Hepatocyte (in vitro differentiated cells): ENCODE measurements at regions not wholly inside any gene's neighbourhood (a gene's known extent, or its start where the extent isn't known, plus 50 kb on each side); places are given as distances from the start of the nearest gene placed in this dataset.

Experiments
- DNase-seq: peaks from one replicate; pipeline ENCODE4 v3.0.0-alpha.2; 2016; ENCODE audit warnings: low spot score
- H2AFZ ChIP-seq: fragments of 200-600 bp; sonication (generic); 2 replicates; pipeline ENCODE4 v1.6.0; 2016; ENCODE audit warnings: antibody characterized with exemption, mild to moderate bottlenecking
- H3K27ac ChIP-seq: fragments of 200-600 bp; sonication (generic); 2 replicates; pipeline ENCODE4 v1.5.1; 2016; ENCODE audit warnings: mild to moderate bottlenecking
- H3K27me3 ChIP-seq: fragments of 200-600 bp; sonication (generic); 2 replicates; pipeline ENCODE4 v1.6.1; 2016
- H3K36me3 ChIP-seq: fragments of 200-600 bp; sonication (generic); replicated peaks from 2 replicates; pipeline ENCODE4 v1.5.1; 2016; ENCODE audit warnings: low read depth; ENCODE audit not compliant: insufficient read depth
- H3K4me1 ChIP-seq: fragments of 200-600 bp; sonication (generic); 2 replicates; pipeline ENCODE4 v1.5.1; 2016; ENCODE audit warnings: mild to moderate bottlenecking, moderate library complexity; ENCODE audit not compliant: insufficient read depth
- H3K4me2 ChIP-seq: fragments of 200-600 bp; sonication (generic); 2 replicates; pipeline ENCODE4 v1.6.0; 2016
- H3K4me3 ChIP-seq: fragments of 200-600 bp; sonication (generic); 2 replicates; pipeline ENCODE4 v1.5.1; 2016; ENCODE audit warnings: mild to moderate bottlenecking
- H3K79me2 ChIP-seq: fragments of 200-600 bp; sonication (generic); 2 replicates; pipeline ENCODE4 v1.6.0; 2017; ENCODE audit warnings: mild to moderate bottlenecking
- H3K9me2 ChIP-seq: fragments of 200-600 bp; sonication (generic); replicated peaks from 2 replicates; pipeline ENCODE4 v1.6.0; 2017; ENCODE audit warnings: mild to moderate bottlenecking; ENCODE audit not compliant: insufficient read depth
- H3K9me3 ChIP-seq: fragments of 200-600 bp; sonication (generic); 2 replicates; pipeline ENCODE4 v1.5.1; 2016; ENCODE audit warnings: low read depth, mild to moderate bottlenecking
- H4K20me1 ChIP-seq: fragments of 200-600 bp; sonication (generic); 2 replicates; pipeline ENCODE4 v1.6.0; 2016; ENCODE audit warnings: mild to moderate bottlenecking; ENCODE audit not compliant: insufficient read depth, poor library complexity, severe bottlenecking
- EZH2 ChIP-seq: fragments of 200-600 bp; sonication (generic); IDR thresholded peaks from 2 replicates; pipeline ENCODE4 v1.6.1; 2016; ENCODE audit warnings: antibody characterized with exemption, mild to moderate bottlenecking, borderline replicate concordance
- EZH2phosphoT487 ChIP-seq: fragments of 200-600 bp; sonication (generic); IDR thresholded peaks from one replicate; pipeline ENCODE4 v1.6.1; 2018; ENCODE audit warnings: antibody characterized with exemption, mild to moderate bottlenecking, low read depth, moderate library complexity; ENCODE audit not compliant: unreplicated experiment, severe bottlenecking
- WGBS: methylation state at CpG from one replicate; pipeline ENCODE4 v1.1.6; 2016; ENCODE audit warnings: low lambda C conversion rate; ENCODE audit errors: missing lambda C conversion rate; 5-methylcytosine and 5-hydroxymethylcytosine counted together
- TF ChIP-seq, protein P1 (sequence below): fragments of 200-600 bp; sonication (generic); IDR thresholded peaks from 2 replicates; pipeline ENCODE4 v1.5.1; 2016; ENCODE audit warnings: antibody characterized with exemption, mild to moderate bottlenecking; ENCODE audit not compliant: poor library complexity

GRCh38 chr11:92473736-92474135, 249.1 kb downstream of the FAT3 start:
- no peak overlapping the region for H3K4me2 ChIP-seq
- TF ChIP-seq EZH2phosphoT487 (no peak), EZH2 (no peak)
- TF ChIP-seq, protein P1, sequence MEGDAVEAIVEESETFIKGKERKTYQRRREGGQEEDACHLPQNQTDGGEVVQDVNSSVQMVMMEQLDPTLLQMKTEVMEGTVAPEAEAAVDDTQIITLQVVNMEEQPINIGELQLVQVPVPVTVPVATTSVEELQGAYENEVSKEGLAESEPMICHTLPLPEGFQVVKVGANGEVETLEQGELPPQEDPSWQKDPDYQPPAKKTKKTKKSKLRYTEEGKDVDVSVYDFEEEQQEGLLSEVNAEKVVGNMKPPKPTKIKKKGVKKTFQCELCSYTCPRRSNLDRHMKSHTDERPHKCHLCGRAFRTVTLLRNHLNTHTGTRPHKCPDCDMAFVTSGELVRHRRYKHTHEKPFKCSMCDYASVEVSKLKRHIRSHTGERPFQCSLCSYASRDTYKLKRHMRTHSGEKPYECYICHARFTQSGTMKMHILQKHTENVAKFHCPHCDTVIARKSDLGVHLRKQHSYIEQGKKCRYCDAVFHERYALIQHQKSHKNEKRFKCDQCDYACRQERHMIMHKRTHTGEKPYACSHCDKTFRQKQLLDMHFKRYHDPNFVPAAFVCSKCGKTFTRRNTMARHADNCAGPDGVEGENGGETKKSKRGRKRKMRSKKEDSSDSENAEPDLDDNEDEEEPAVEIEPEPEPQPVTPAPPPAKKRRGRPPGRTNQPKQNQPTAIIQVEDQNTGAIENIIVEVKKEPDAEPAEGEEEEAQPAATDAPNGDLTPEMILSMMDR: no peak
- H3K36me3 ChIP-seq: no peaks in the 10 kb centered on the region
- H2AFZ ChIP-seq: no peak overlapping the region
- no peaks in the 10 kb centered on the region for H3K9me3 ChIP-seq
- H3K4me1 ChIP-seq: peaks cover 9% of the 10 kb centered on the region
- no peaks in the 10 kb centered on the region for H3K27me3 ChIP-seq
- peaks cover 3% of the 10 kb centered on the region for H4K20me1 ChIP-seq
- 58% methylated on average over 3 of the region's 3 CpGs for WGBS
- H3K9me2 ChIP-seq: no peaks in the 10 kb centered on the region
- no peak for DNase-seq
- H3K27ac ChIP-seq: no peak overlapping the region
- no peak overlapping the region for H3K4me3 ChIP-seq
- no peaks in the 10 kb centered on the region for H3K79me2 ChIP-seq

DNA sequence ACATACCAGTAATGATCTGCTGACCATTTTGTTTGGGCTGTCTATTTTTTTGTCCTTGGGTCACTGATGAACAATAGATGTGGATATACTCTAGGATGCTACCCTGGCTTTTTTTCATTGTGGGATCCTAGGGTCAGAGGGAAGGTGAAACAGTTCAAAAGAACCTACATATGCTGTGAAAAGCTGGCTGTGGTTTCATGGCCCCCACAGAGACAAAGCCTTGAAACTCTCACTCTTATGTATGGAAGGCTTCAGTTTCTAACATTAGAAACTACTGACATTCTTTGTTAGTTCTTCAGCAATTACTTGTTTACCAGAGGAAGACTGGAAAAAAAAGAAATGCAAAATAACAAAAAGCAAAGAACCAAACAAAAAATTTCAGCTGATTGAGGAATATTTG, 250.7 kb downstream of the FAT3 start:
- Histone ChIP-seq H3K4me1 (peaks cover 9% of the 10 kb centered on the region), H3K27ac (no peak overlapping the region), H3K4me2 (no peak overlapping the region), H2AFZ (no peak overlapping the region), H3K9me2 (no peaks in the 10 kb centered on the region), H3K4me3 (no peak overlapping the region), H3K36me3 (no peaks in the 10 kb centered on the region), H4K20me1 (peaks cover under 1% of the 10 kb centered on the region), H3K79me2 (no peaks in the 10 kb centered on the region), H3K27me3 (no peaks in the 10 kb centered on the region), H3K9me3 (no peaks in the 10 kb centered on the region)
- no peak for TF ChIP-seq EZH2phosphoT487
- TF ChIP-seq EZH2: no peak
- TF ChIP-seq, protein P1: no peak
- DNase-seq: no peak

DNA sequence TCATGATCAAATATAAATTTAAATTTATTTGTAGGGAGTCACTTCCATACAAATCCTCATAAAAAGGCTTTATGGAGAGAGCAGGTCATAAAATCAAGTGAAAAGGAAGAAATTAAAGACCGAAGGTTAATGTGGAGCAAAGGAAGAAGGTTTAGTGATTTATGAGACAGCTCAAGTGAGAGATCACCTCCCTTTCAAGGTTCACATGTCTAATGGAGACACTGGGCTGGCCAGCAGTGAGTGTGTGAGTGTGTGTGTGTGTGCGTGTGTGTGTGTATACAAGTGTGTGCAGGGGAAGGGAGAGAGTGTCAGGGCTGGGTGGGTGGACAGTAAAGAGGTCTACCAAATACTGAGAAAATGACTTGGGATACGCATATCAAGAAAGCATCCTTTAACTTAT, 251.2 kb downstream of the FAT3 start:
- 79% methylated on average over 3 of the region's 3 CpGs for WGBS
- H3K79me2 ChIP-seq: no peaks in the 10 kb centered on the region
- H3K4me1 ChIP-seq: peaks cover 9% of the 10 kb centered on the region
- H3K9me3 ChIP-seq: no peaks in the 10 kb centered on the region
- TF ChIP-seq, protein P1: no peak
- no peak for TF ChIP-seq EZH2
- H3K4me2 ChIP-seq: no peak overlapping the region
- no peaks in the 10 kb centered on the region for H4K20me1 ChIP-seq
- no peak overlapping the region for H3K27ac ChIP-seq
- H3K9me2 ChIP-seq: no peaks in the 10 kb centered on the region
- H3K27me3 ChIP-seq: no peaks in the 10 kb centered on the region
- no peak overlapping the region for H2AFZ ChIP-seq
- DNase-seq: no peak
- H3K36me3 ChIP-seq: no peaks in the 10 kb centered on the region
- no peak overlapping the region for H3K4me3 ChIP-seq

GRCh38 chr11:92477686-92478085, 253.1 kb downstream of the FAT3 start:
- H3K79me2 ChIP-seq: no peaks in the 10 kb centered on the region
- H3K4me1 ChIP-seq: peaks cover 9% of the 10 kb centered on the region
- no peak overlapping the region for H3K4me2 ChIP-seq
- 69% methylated on average over 3 of the region's 3 CpGs for WGBS
- H3K9me2 ChIP-seq: no peaks in the 10 kb centered on the region
- H4K20me1 ChIP-seq: no peaks in the 10 kb centered on the region
- no peaks in the 10 kb centered on the region for H3K9me3 ChIP-seq
- no peak overlapping the region for H3K4me3 ChIP-seq
- H3K27ac ChIP-seq: no peak overlapping the region
- peak; percentile 9 for DNase-seq
- no peaks in the 10 kb centered on the region for H3K36me3 ChIP-seq
- no peak overlapping the region for H2AFZ ChIP-seq
- TF ChIP-seq EZH2phosphoT487 (no peak), EZH2 (no peak)
- TF ChIP-seq, protein P1: no peak
- H3K27me3 ChIP-seq: no peaks in the 10 kb centered on the region
